ENCODE measurements at regions not wholly inside any gene's neighbourhood (a gene's known extent, or its start where the extent isn't known, plus 50 kb on each side); places are given as distances from the start of the nearest gene placed in this dataset.

GRCh38 chr7:41809116-41809515, 106.2 kb upstream of the INHBA start:
- RAD21 ChIA-PET (ENCODE audit: low non-redundant PET in 1 of 2, low total read pairs in 2 of 2, uncharacterized antibody in 2 of 2, unreplicated experiment in 2 of 2) = no interaction called here
- Histone ChIP-seq H3K36me3 (ENCODE audit: control insufficient read depth in 1 of 2, insufficient read depth in 2 of 2, low read length in 2 of 2) (no peaks in the 10 kb centered on the region), H3K9me2 (ENCODE audit: insufficient read depth) (no peaks in the 10 kb centered on the region), H3K4me1 (ENCODE audit: control insufficient read depth in 1 of 2, insufficient read depth in 2 of 2, low read length in 2 of 2) (no peaks in the 10 kb centered on the region), H2AFZ (ENCODE audit: low read depth, low read length, poor library complexity, severe bottlenecking) (no peak overlapping the region), H3K27me3 (ENCODE audit: insufficient read depth, low read length) (no peaks in the 10 kb centered on the region; the same call in 1 of the 2 replicates), H3K9me3 (ENCODE audit: control insufficient read depth in 1 of 2, insufficient read depth in 1 of 2, low read depth in 1 of 2, low read length in 2 of 2) (no peaks in the 10 kb centered on the region), H3K9ac (ENCODE audit: low read length) (no peak overlapping the region), H4K20me1 (ENCODE audit: insufficient read depth) (no peaks in the 10 kb centered on the region), H3K4me3 (replicated peaks in 1 of 2; ENCODE audit: low read depth in 1 of 2, low read length in 2 of 2) (no peak overlapping the region), H3K79me2 (ENCODE audit: insufficient read depth, low read length) (no peaks in the 10 kb centered on the region), H3K4me2 (ENCODE audit: low read length) (no peak overlapping the region), H3K27ac (ENCODE audit: low read depth, low read length) (no peak overlapping the region)
- no peak for DNase-seq (ENCODE audit: low read depth, low spot score)
- POLR2A ChIA-PET = no interaction called here
- TF ChIP-seq ELF1 (IDR thresholded peaks at IDR 0.05; ENCODE audit: borderline replicate concordance, low read depth) (no peak), ZBTB33 (IDR thresholded peaks at IDR 0.05; ENCODE audit: extremely low read depth, insufficient replicate concordance, low read length) (no peak), EGR1 (IDR thresholded peaks at IDR 0.05; ENCODE audit: low read depth) (no peak), TCF7L2 (IDR thresholded peaks at IDR 0.05; ENCODE audit: borderline replicate concordance, extremely low read depth, insufficient read depth, insufficient read length) (no peak), EZH2 (IDR thresholded peaks at IDR 0.05) (no peak)
- TF ChIP-seq, protein P1, sequence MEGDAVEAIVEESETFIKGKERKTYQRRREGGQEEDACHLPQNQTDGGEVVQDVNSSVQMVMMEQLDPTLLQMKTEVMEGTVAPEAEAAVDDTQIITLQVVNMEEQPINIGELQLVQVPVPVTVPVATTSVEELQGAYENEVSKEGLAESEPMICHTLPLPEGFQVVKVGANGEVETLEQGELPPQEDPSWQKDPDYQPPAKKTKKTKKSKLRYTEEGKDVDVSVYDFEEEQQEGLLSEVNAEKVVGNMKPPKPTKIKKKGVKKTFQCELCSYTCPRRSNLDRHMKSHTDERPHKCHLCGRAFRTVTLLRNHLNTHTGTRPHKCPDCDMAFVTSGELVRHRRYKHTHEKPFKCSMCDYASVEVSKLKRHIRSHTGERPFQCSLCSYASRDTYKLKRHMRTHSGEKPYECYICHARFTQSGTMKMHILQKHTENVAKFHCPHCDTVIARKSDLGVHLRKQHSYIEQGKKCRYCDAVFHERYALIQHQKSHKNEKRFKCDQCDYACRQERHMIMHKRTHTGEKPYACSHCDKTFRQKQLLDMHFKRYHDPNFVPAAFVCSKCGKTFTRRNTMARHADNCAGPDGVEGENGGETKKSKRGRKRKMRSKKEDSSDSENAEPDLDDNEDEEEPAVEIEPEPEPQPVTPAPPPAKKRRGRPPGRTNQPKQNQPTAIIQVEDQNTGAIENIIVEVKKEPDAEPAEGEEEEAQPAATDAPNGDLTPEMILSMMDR (IDR thresholded peaks at IDR 0.05 in 2 of 3, conservative IDR thresholded peaks at IDR 0.05 in 1 of 3; ENCODE audit: borderline replicate concordance in 1 of 3, insufficient read depth in 1 of 3, low read depth in 2 of 3, low read length in 2 of 3) = no peak
- intact Hi-C loops (cut with micrococcal nuclease) = no loop called here
- BruUV-seq (replicated peaks) = no TSS peak
- no peak for ATAC-seq
- CTCF ChIA-PET = no interaction called here
